ENCODE measurements at regions not wholly inside any gene's neighbourhood (a gene's known extent, or its start where the extent isn't known, plus 50 kb on each side); places are given as distances from the start of the nearest gene placed in this dataset.

- no peaks in the 10 kb centered on the region for H3K4me1 ChIP-seq (ENCODE audit: control insufficient read depth, insufficient read depth, low read length)
- H3K27ac ChIP-seq (ENCODE audit: low read depth, low read length), result no peak overlapping the region
- H3K4me3 ChIP-seq (ENCODE audit: low read depth, low read length), result no peak overlapping the region
- no peaks in the 10 kb centered on the region for H3K9me3 ChIP-seq (ENCODE audit: control insufficient read depth, insufficient read depth, low read length)
- no peak overlapping the region for H3K9ac ChIP-seq (ENCODE audit: low read depth, low read length)
- no peaks in the 10 kb centered on the region for H3K27me3 ChIP-seq (ENCODE audit: control insufficient read depth, insufficient read depth, low read length)
- H3K36me3 ChIP-seq (ENCODE audit: control insufficient read depth, insufficient read depth, low read length), result no peaks in the 10 kb centered on the region
These were observed 64.4 kb upstream of the PRICKLE2 start for GRCh38 chr3:64289622-64290021.

- peaks cover 14% of the 10 kb centered on the region for H3K4me1 ChIP-seq (ENCODE audit: control insufficient read depth, insufficient read depth, low read length)
- H3K4me3 ChIP-seq (ENCODE audit: low read depth, low read length), result no peak overlapping the region
- no peaks in the 10 kb centered on the region for H3K36me3 ChIP-seq (ENCODE audit: control insufficient read depth, insufficient read depth, low read length)
- no peaks in the 10 kb centered on the region for H3K9me3 ChIP-seq (ENCODE audit: control insufficient read depth, insufficient read depth, low read length)
- H3K27me3 ChIP-seq (ENCODE audit: control insufficient read depth, insufficient read depth, low read length), result no peaks in the 10 kb centered on the region
- no peak overlapping the region for H3K9ac ChIP-seq (ENCODE audit: low read depth, low read length)
- no peak overlapping the region for H3K27ac ChIP-seq (ENCODE audit: low read depth, low read length)
These were observed 53.4 kb upstream of the PRICKLE2 start for GRCh38 chr3:64278625-64279024.

GRCh38 chr3:64276131-64276530 lies 50.9 kb upstream of the PRICKLE2 start:
- Histone ChIP-seq H3K27me3 (ENCODE audit: control insufficient read depth, insufficient read depth, low read length) (no peaks in the 10 kb centered on the region), H3K9ac (ENCODE audit: low read depth, low read length) (no peak overlapping the region), H3K9me3 (ENCODE audit: control insufficient read depth, insufficient read depth, low read length) (no peaks in the 10 kb centered on the region), H3K27ac (ENCODE audit: low read depth, low read length) (no peak overlapping the region), H3K4me1 (ENCODE audit: control insufficient read depth, insufficient read depth, low read length) (peaks cover 14% of the 10 kb centered on the region), H3K36me3 (ENCODE audit: control insufficient read depth, insufficient read depth, low read length) (no peaks in the 10 kb centered on the region), H3K4me3 (ENCODE audit: low read depth, low read length) (no peak overlapping the region)
